ENCODE measurements at regions not wholly inside any gene's neighbourhood (a gene's known extent, or its start where the extent isn't known, plus 50 kb on each side); places are given as distances from the start of the nearest gene placed in this dataset.

GRCh38 chr2:192885569-192886160, 690.9 kb upstream of the TMEFF2 start:
- intact Hi-C loops (cut with micrococcal nuclease) = no loop called here
- Mint-ChIP-seq H3K9me3 (no peaks in the 10 kb centered on the region), H3K27me3 (no peaks in the 10 kb centered on the region), H3K4me1 (no peaks in the 10 kb centered on the region), H3K36me3 (ENCODE audit: low read depth) (no peaks in the 10 kb centered on the region), H3K27ac (no peak overlapping the region), H3K4me3 (no peak overlapping the region)
- CTCF ChIA-PET = no interaction called here
- TF ChIP-seq CTCF (IDR thresholded peaks at IDR 0.05) = no peak
- ATAC-seq (ENCODE audit: low read depth) (no peak), DNase-seq (no peak)
- POLR2A ChIA-PET = no interaction called here

GRCh38 chr2:192877159-192877558, 682.4 kb upstream of the TMEFF2 start:
- CTCF ChIA-PET = no interaction called here
- H3K4me3 Mint-ChIP-seq = no peak overlapping the region

GRCh38 chr2:192876698-192877097, 682.0 kb upstream of the TMEFF2 start:
- Mint-ChIP-seq H3K4me1 (no peaks in the 10 kb centered on the region), H3K27me3 (no peaks in the 10 kb centered on the region), H3K9me3 (no peaks in the 10 kb centered on the region), H3K36me3 (ENCODE audit: low read depth) (no peaks in the 10 kb centered on the region), H3K4me3 (no peak overlapping the region), H3K27ac (no peak overlapping the region)
- ChIA-PET POLR2A (no interaction called here), CTCF (no interaction called here)
- no peak for TF ChIP-seq CTCF (IDR thresholded peaks at IDR 0.05)
- intact Hi-C loops (cut with micrococcal nuclease) = no loop called here
- ATAC-seq (ENCODE audit: low read depth) = no peak
- DNase-seq = no peak

More at GRCh38 chr2:192877159-192877558, 682.4 kb upstream of the TMEFF2 start:
- POLR2A ChIA-PET = no interaction called here
- Mint-ChIP-seq H3K36me3 (ENCODE audit: low read depth) (no peaks in the 10 kb centered on the region), H3K9me3 (no peaks in the 10 kb centered on the region), H3K27ac (no peak overlapping the region), H3K4me1 (no peaks in the 10 kb centered on the region), H3K27me3 (no peaks in the 10 kb centered on the region)
- intact Hi-C loops (cut with micrococcal nuclease) = no loop called here
- no peak for DNase-seq
- TF ChIP-seq CTCF (IDR thresholded peaks at IDR 0.05) = no peak
- ATAC-seq (ENCODE audit: low read depth) = no peak

- Mint-ChIP-seq H3K36me3 (ENCODE audit: low read depth) (no peaks in the 10 kb centered on the region), H3K4me1 (no peaks in the 10 kb centered on the region), H3K9me3 (no peaks in the 10 kb centered on the region), H3K27ac (no peak overlapping the region), H3K4me3 (no peak overlapping the region), H3K27me3 (no peaks in the 10 kb centered on the region)
- no peak for TF ChIP-seq CTCF (IDR thresholded peaks at IDR 0.05)
- no peak for ATAC-seq (ENCODE audit: low read depth)
- intact Hi-C loops (cut with micrococcal nuclease) = no loop called here
- CTCF ChIA-PET = no interaction called here
- DNase-seq = no peak
- POLR2A ChIA-PET = no interaction called here
Observed at GRCh38 chr2:192854706-192855105, 660.0 kb upstream of the TMEFF2 start.

- Mint-ChIP-seq H3K4me3 (no peak overlapping the region), H3K27ac (no peak overlapping the region), H3K36me3 (ENCODE audit: low read depth) (no peaks in the 10 kb centered on the region), H3K4me1 (no peaks in the 10 kb centered on the region), H3K9me3 (no peaks in the 10 kb centered on the region), H3K27me3 (no peaks in the 10 kb centered on the region)
- no peak for DNase-seq
- no peak for TF ChIP-seq CTCF (IDR thresholded peaks at IDR 0.05)
- POLR2A ChIA-PET = no interaction called here
- intact Hi-C loops (cut with micrococcal nuclease) = no loop called here
- ATAC-seq (ENCODE audit: low read depth) = no peak
- CTCF ChIA-PET = no interaction called here
Observed at GRCh38 chr2:192854031-192854430, 659.3 kb upstream of the TMEFF2 start.
